Epithelial cell of esophagus (primary cell): ENCODE measurements at regions not wholly inside any gene's neighbourhood (a gene's known extent, or its start where the extent isn't known, plus 50 kb on each side); places are given as distances from the start of the nearest gene placed in this dataset.

Experiments used
- DNase-seq: peaks from one replicate; pipeline ENCODE4 v3.0.0; 2010; ENCODE audit warnings: low read depth
- H3K4me3 ChIP-seq: 2 replicates; pipeline ENCODE4 v1.5.1; 2011; ENCODE audit warnings: mild to moderate bottlenecking, low read length, control low read depth
- CTCF ChIP-seq: IDR thresholded peaks from 2 replicates; pipeline ENCODE4 v1.5.1; 2011; ENCODE audit warnings: low read depth, mild to moderate bottlenecking, low read length, control low read depth, inconsistent platforms; ENCODE audit not compliant: insufficient read depth; ENCODE audit errors: missing control alignments

- no peak for TF ChIP-seq CTCF
- no peak overlapping the region for H3K4me3 ChIP-seq
- no peak for DNase-seq
Observed at GRCh38 chr12:11976005-11976404, 94.7 kb upstream of the BCL2L14 start.

- TF ChIP-seq CTCF: no peak
- peak; percentile 74 for DNase-seq
- no peak overlapping the region for H3K4me3 ChIP-seq
Observed at GRCh38 chr12:11978726-11979384, 91.9 kb upstream of the BCL2L14 start.

GRCh38 chr12:11980115-11980514, 90.6 kb upstream of the BCL2L14 start:
- TF ChIP-seq CTCF: no peak
- DNase-seq: no peak
- no peak overlapping the region for H3K4me3 ChIP-seq

- DNase-seq: peak; percentile 16
- H3K4me3 ChIP-seq: no peak overlapping the region
- no peak for TF ChIP-seq CTCF
Observed at GRCh38 chr12:11981121-11981733, 89.5 kb upstream of the BCL2L14 start.

GRCh38 chr12:11984417-11984816, 86.3 kb upstream of the BCL2L14 start:
- TF ChIP-seq CTCF: no peak
- no peak for DNase-seq
- no peak overlapping the region for H3K4me3 ChIP-seq

- no peak for TF ChIP-seq CTCF
- DNase-seq: peak; percentile 23
- no peak overlapping the region for H3K4me3 ChIP-seq
Observed at GRCh38 chr12:11986165-11986564, 84.6 kb upstream of the BCL2L14 start.

- no peak for TF ChIP-seq CTCF
- no peak overlapping the region for H3K4me3 ChIP-seq
- DNase-seq: no peak
Observed at GRCh38 chr12:11987901-11988300, 82.8 kb upstream of the BCL2L14 start.
